Adrenal gland (tissue), 9 donors: ENCODE measurements at regions not wholly inside any gene's neighbourhood (a gene's known extent, or its start where the extent isn't known, plus 50 kb on each side); places are given as distances from the start of the nearest gene placed in this dataset.

Experiments used
- DNase-seq, 7 donors: peaks; one replicate each; pipeline ENCODE4 v3.0.0-alpha.2; 2019 to 2020
- H3K27ac ChIP-seq, 5 donors: fragments of 200-600 bp; sonication (generic) in 4 of 5; 1 replicate in 3 of 5; 2 replicates in 2 of 5; pipeline versions ENCODE4 v1.5.1 to v1.8.0; 2016 to 2020; ENCODE audit warnings: mild to moderate bottlenecking in 1 of 5
- H3K27me3 ChIP-seq: fragments of 200-600 bp; 2 replicates; pipeline ENCODE4 v1.8.0; 2021
- H3K36me3 ChIP-seq, 2 donors: fragments of 200-600 bp; replicated peaks in 1 of 2; 1 replicate in 1 of 2; 2 replicates in 1 of 2; pipeline versions ENCODE4 v1.5.1 to v1.8.0; 2018 to 2022
- H3K4me1 ChIP-seq, 2 donors: fragments of 200-600 bp; replicated peaks in 1 of 2; 1 replicate in 1 of 2; 2 replicates in 1 of 2; pipeline versions ENCODE4 v1.5.1 to v1.8.0; 2018 to 2021
- H3K4me3 ChIP-seq, 4 donors: fragments of 200-600 bp; sonication (generic) in 3 of 4; one replicate each; pipeline ENCODE4 v1.5.1; 2016 to 2018
- H3K9me3 ChIP-seq, 3 donors: fragments of 200-600 bp; sonication (generic) in 1 of 3; replicated peaks in 1 of 3; 1 replicate in 2 of 3; 2 replicates in 1 of 3; pipeline versions ENCODE4 v1.5.1 to v1.8.0; 2016 to 2021
- POLR2A ChIP-seq, 2 donors: fragments of 450-650 bp; IDR thresholded peaks; one replicate each; pipeline ENCODE4 v1.6.1; 2017; ENCODE audit warnings: antibody characterized with exemption in 2 of 2, mild to moderate bottlenecking in 2 of 2, moderate library complexity in 1 of 2
- WGBS, 4 donors: extraction: QIAGEN DNeasy Blood & Tissue Kit in 2 of 4; methylation state at CpG; one replicate each; pipeline versions ENCODE4 v1.1.5 to v1.1.7; 2013 to 2017; 5-methylcytosine and 5-hydroxymethylcytosine counted together
- intact Hi-C, 2 donors: fragments of 100-400 bp; cut with DNase I; formaldehyde crosslinking; loops; one replicate each; pipeline versions ENCODE4 v1.14.1 to v1.15.0; 2022 to 2023
- TF ChIP-seq, protein P1 (sequence below), 6 experiments: fragments of 450-650 bp in 4 of 6; fragments of 200-600 bp in 2 of 6; sonication (generic) in 1 of 6; IDR thresholded peaks; 1 replicate in 5 of 6; 2 replicates in 1 of 6; pipeline versions ENCODE4 v1.5.1 to v1.8.0; 2016 to 2021; ENCODE audit warnings: antibody characterized with exemption in 6 of 6, mild to moderate bottlenecking in 2 of 6, moderate library complexity in 1 of 6
- donor health status: healthy with polysubstance abuse.
- donor health status: Bipolar disorder and iron deficiency.
- donor health status: DM: yes; HTN: yes; CAD: no.
- donor health status: DM: no; HTN: no; CAD: no.
- donor health status: DM: no; HTN: no; CAD: no.

DNA sequence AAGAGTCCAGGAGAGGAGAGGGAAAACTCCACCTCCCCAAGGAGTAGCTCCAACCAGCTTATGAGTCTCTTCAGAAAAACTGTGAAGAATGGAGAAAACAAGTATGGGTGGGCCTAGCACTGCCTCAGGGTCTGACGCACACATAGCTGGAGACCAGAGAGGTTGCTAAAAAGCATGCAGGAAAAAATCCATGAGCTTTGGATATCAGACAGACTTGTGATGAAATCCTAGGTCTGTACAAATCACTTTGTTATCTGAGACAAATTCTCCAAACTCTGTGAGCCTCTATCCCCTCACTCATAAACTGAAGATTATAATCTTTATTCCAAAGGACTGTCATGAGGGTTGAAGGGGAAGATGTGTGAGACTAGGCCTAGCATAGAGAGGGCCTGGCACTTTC, 141.5 kb upstream of the FGGY start:
- Histone ChIP-seq H3K9me3 (no peaks in the 10 kb centered on the region), H3K4me1 (peaks cover 10 to 25% of the 10 kb centered on the region in 2 donors), H3K36me3 (no peaks in the 10 kb centered on the region), H3K27ac (no peak overlapping the region), H3K4me3 (no peak overlapping the region), H3K27me3 (no peaks in the 10 kb centered on the region)
- intact Hi-C loops, result loop anchor here in 1 of 2 donors (10.0 kb wide), 2 partner anchors 139 to 371 kb away; partner anchors contain the start of genes FGGY and JUN
- TF ChIP-seq, protein P1, sequence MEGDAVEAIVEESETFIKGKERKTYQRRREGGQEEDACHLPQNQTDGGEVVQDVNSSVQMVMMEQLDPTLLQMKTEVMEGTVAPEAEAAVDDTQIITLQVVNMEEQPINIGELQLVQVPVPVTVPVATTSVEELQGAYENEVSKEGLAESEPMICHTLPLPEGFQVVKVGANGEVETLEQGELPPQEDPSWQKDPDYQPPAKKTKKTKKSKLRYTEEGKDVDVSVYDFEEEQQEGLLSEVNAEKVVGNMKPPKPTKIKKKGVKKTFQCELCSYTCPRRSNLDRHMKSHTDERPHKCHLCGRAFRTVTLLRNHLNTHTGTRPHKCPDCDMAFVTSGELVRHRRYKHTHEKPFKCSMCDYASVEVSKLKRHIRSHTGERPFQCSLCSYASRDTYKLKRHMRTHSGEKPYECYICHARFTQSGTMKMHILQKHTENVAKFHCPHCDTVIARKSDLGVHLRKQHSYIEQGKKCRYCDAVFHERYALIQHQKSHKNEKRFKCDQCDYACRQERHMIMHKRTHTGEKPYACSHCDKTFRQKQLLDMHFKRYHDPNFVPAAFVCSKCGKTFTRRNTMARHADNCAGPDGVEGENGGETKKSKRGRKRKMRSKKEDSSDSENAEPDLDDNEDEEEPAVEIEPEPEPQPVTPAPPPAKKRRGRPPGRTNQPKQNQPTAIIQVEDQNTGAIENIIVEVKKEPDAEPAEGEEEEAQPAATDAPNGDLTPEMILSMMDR (IDR thresholded peaks at IDR 0.05), result no peak
- no peak for TF ChIP-seq POLR2A (IDR thresholded peaks at IDR 0.05)
- DNase-seq, result no peak
- WGBS, 4 donors, result 92 to 100% (median 96%) methylated on average over 1 of the region's 1 CpG

DNA sequence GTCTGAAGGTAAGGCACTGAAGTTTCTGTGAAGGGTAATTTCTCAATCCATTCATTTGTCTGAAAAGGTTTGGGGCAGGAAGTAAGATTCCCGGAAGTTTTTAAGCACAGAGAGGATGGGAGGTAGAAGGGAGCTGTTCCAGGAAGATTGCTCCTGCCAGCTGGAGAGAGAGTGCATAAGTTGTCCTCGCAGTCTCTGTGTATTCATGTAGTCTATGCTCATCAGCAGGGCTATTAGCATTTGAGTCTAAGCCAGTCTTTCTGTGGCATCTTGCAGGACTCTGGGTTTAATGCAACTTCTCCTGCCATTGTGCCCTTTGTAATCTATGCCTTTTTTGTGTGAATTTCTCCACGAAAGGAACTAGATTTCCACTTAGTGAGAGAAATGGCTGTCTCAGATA, 140.8 kb upstream of the FGGY start:
- Histone ChIP-seq H3K9me3 (no peaks in the 10 kb centered on the region), H3K36me3 (no peaks in the 10 kb centered on the region), H3K27me3 (no peaks in the 10 kb centered on the region), H3K4me3 (no peak overlapping the region), H3K4me1 (peaks cover 5 to 18% of the 10 kb centered on the region in 2 donors), H3K27ac (peak overlapping the region in 1 of 5 donors; percentile 4)
- TF ChIP-seq POLR2A (IDR thresholded peaks at IDR 0.05), result no peak
- TF ChIP-seq, protein P1 (IDR thresholded peaks at IDR 0.05), result no peak
- WGBS, 4 donors, result 17 to 38% (median 22%) methylated on average over 3 of the region's 3 CpGs
- no peak for DNase-seq
- intact Hi-C loops, result loop anchor here in 1 of 2 donors (10.0 kb wide), 2 partner anchors 139 to 371 kb away; partner anchors contain the start of genes FGGY and JUN

- no peaks in the 10 kb centered on the region for H3K36me3 ChIP-seq
- H3K4me1 ChIP-seq, result peaks cover 0 to 12% of the 10 kb centered on the region in 2 donors
- intact Hi-C loops, result loop anchor here in 1 of 2 donors (10.0 kb wide), 2 partner anchors 138 to 372 kb away; partner anchors contain the start of genes FGGY and JUN
- no peak for DNase-seq
- H3K27ac ChIP-seq, result no peak overlapping the region
- no peaks in the 10 kb centered on the region for H3K9me3 ChIP-seq
- H3K4me3 ChIP-seq, result no peak overlapping the region
- H3K27me3 ChIP-seq, result no peaks in the 10 kb centered on the region
- TF ChIP-seq, protein P1 (IDR thresholded peaks at IDR 0.05), result no peak
- TF ChIP-seq POLR2A (IDR thresholded peaks at IDR 0.05), result no peak
- 31 to 38% (median 33%) methylated on average over 6 to 7 of the region's 7 CpGs for WGBS, 4 donors
Observed at GRCh38 chr1:59156526-59157199, 140.2 kb upstream of the FGGY start.

GRCh38 chr1:59158321-59158720, 138.6 kb upstream of the FGGY start:
- Histone ChIP-seq H3K4me1 (peaks cover 0 to 7% of the 10 kb centered on the region in 2 donors), H3K4me3 (no peak overlapping the region), H3K36me3 (no peaks in the 10 kb centered on the region), H3K27me3 (no peaks in the 10 kb centered on the region), H3K9me3 (no peaks in the 10 kb centered on the region), H3K27ac (no peak overlapping the region)
- DNase-seq, result no peak
- intact Hi-C loops, result loop anchor here in 1 of 2 donors (10.0 kb wide), 2 partner anchors 136 to 374 kb away; partner anchors contain the start of genes FGGY and JUN
- no peak for TF ChIP-seq POLR2A (IDR thresholded peaks at IDR 0.05)
- TF ChIP-seq, protein P1 (IDR thresholded peaks at IDR 0.05), result no peak
